Kidney (tissue), 13 donors: ENCODE measurements at regions not wholly inside any gene's neighbourhood (a gene's known extent, or its start where the extent isn't known, plus 50 kb on each side); places are given as distances from the start of the nearest gene placed in this dataset.

Experiments
- DNase-seq, 5 donors: peaks; one replicate each; pipeline ENCODE4 v3.0.0-alpha.2; 2013 to 2020
- FAIRE-seq: peaks from 2 replicates; lab custom pipeline; 2012; peaks lifted over from hg19 to GRCh38; lab: Jason Lieb, UNC
- H3K27ac ChIP-seq, 2 donors: one replicate each; pipeline ENCODE4 v1.7.0; 2013; ENCODE audit warnings: low read depth in 2 of 2, low read length in 2 of 2, inconsistent platforms in 1 of 2
- H3K27me3 ChIP-seq: one replicate; pipeline ENCODE4 v1.7.1; 2013; ENCODE audit warnings: low read length, inconsistent platforms; ENCODE audit not compliant: control insufficient read depth, insufficient read depth
- H3K36me3 ChIP-seq, 3 donors: one replicate each; pipeline versions ENCODE4 v1.7.0 to v1.7.1; 2013; ENCODE audit warnings: low read length in 3 of 3, control low read depth in 1 of 3, inconsistent platforms in 1 of 3; ENCODE audit not compliant: insufficient read depth in 3 of 3, control insufficient read depth in 2 of 3
- H3K4me1 ChIP-seq, 3 donors: one replicate each; pipeline versions ENCODE4 v1.7.0 to v1.7.1; 2013; ENCODE audit warnings: low read length in 3 of 3, inconsistent platforms in 1 of 3, low read depth in 1 of 3; ENCODE audit not compliant: control insufficient read depth in 2 of 3, insufficient read depth in 2 of 3
- H3K4me3 ChIP-seq, 3 donors: one replicate each; pipeline versions ENCODE4 v1.7.0 to v1.8.1; 2013; ENCODE audit warnings: low read length in 3 of 3, control low read depth in 1 of 3, inconsistent platforms in 1 of 3
- H3K9ac ChIP-seq, 3 donors: one replicate each; pipeline versions ENCODE4 v1.7.0 to v1.7.1; 2013; ENCODE audit warnings: low read length in 3 of 3, control low read depth in 1 of 3, inconsistent platforms in 1 of 3
- H3K9me3 ChIP-seq, 3 donors: one replicate each; pipeline versions ENCODE4 v1.7.0 to v1.7.1; 2013; ENCODE audit warnings: low read length in 3 of 3, control low read depth in 1 of 3, inconsistent platforms in 1 of 3; ENCODE audit not compliant: control insufficient read depth in 2 of 3, insufficient read depth in 1 of 3
- intact Hi-C: fragments of 100-400 bp; cut with DNase I; formaldehyde crosslinking; loops from one replicate; pipeline ENCODE4 v1.11.1; 2022
- TF ChIP-seq, protein P1 (sequence below): IDR thresholded peaks from 3 replicates; pipeline ENCODE4 v1.5.1; 2012; ENCODE audit warnings: mild to moderate bottlenecking, moderate library complexity, borderline replicate concordance; ENCODE audit not compliant: insufficient read depth; ENCODE audit errors: extremely low read depth
- donor health status: control.
- donor health status: control.
- donor health status: control.
- donor health status: control.
- donor health status: control.
- donor health status: DM: yes; HTN: yes; CAD: no.
- donor health status: Normal renal cell carcinoma (clear cell type).

DNA sequence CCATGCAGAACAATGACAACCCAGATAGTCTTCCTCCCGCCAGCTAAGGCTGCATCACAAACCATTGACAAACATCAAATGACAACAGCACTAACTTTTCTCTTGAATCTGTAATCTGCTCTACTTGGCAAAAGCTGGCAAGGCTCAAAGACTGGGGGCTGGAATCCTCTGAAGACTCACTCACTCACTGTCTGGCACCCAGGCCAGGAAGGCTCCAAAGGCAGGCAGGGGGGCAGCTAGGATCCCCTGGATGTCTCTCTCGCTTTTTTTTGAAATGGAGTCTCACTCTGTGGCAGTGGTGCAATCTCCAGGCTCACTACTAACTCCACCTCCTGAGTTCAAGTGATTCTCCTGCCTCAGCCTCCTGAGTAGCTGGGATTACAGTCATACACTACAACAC is 159.7 kb upstream of the GPR26 start:
- DNase-seq (no peak), FAIRE-seq (no peak)
- H3K27ac ChIP-seq = no peak overlapping the region
- H3K9me3 ChIP-seq = no peaks in the 10 kb centered on the region
- intact Hi-C loops = no loop called here
- no peaks in the 10 kb centered on the region for H3K4me1 ChIP-seq
- H3K4me3 ChIP-seq = no peak overlapping the region
- H3K36me3 ChIP-seq = no peaks in the 10 kb centered on the region
- TF ChIP-seq, protein P1, sequence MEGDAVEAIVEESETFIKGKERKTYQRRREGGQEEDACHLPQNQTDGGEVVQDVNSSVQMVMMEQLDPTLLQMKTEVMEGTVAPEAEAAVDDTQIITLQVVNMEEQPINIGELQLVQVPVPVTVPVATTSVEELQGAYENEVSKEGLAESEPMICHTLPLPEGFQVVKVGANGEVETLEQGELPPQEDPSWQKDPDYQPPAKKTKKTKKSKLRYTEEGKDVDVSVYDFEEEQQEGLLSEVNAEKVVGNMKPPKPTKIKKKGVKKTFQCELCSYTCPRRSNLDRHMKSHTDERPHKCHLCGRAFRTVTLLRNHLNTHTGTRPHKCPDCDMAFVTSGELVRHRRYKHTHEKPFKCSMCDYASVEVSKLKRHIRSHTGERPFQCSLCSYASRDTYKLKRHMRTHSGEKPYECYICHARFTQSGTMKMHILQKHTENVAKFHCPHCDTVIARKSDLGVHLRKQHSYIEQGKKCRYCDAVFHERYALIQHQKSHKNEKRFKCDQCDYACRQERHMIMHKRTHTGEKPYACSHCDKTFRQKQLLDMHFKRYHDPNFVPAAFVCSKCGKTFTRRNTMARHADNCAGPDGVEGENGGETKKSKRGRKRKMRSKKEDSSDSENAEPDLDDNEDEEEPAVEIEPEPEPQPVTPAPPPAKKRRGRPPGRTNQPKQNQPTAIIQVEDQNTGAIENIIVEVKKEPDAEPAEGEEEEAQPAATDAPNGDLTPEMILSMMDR = no peak
- no peak overlapping the region for H3K9ac ChIP-seq
- H3K27me3 ChIP-seq = no peaks in the 10 kb centered on the region

DNA sequence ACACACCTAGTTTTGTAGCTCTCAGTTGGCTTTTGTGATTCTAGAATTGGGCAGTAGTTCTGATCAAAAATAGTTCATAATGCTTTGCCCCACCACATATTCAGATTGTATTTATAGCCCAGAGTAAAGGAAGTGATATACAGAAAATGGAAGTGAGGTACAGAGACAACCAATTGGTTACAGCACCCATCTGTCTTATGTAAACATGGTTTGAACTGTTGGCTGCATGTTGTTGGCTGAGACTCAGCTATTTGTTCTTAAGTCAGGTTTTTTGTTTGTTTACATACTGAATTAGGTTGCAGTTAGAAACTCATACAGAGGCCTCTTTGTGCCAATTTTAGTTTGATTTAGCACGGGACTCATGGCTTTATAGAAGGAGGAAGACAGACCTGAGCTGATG is 158.9 kb upstream of the GPR26 start:
- TF ChIP-seq, protein P1 = no peak
- H3K27me3 ChIP-seq = no peaks in the 10 kb centered on the region
- intact Hi-C loops = no loop called here
- H3K27ac ChIP-seq = no peak overlapping the region
- no peaks in the 10 kb centered on the region for H3K36me3 ChIP-seq
- H3K9me3 ChIP-seq = no peaks in the 10 kb centered on the region
- DNase-seq (no peak), FAIRE-seq (no peak)
- no peaks in the 10 kb centered on the region for H3K4me1 ChIP-seq
- H3K9ac ChIP-seq = no peak overlapping the region
- H3K4me3 ChIP-seq = no peak overlapping the region

GRCh38 chr10:123509338-123509737 is 156.8 kb upstream of the GPR26 start:
- no peak for FAIRE-seq
- TF ChIP-seq, protein P1 = no peak

More at GRCh38 chr10:123509338-123509737, 156.8 kb upstream of the GPR26 start:
- Histone ChIP-seq H3K36me3 (no peaks in the 10 kb centered on the region), H3K27ac (no peak overlapping the region), H3K4me3 (no peak overlapping the region), H3K27me3 (no peaks in the 10 kb centered on the region), H3K4me1 (no peaks in the 10 kb centered on the region), H3K9me3 (no peaks in the 10 kb centered on the region), H3K9ac (no peak overlapping the region)
- intact Hi-C loops = no loop called here
- no peak for DNase-seq
